GM19395 (cell line): ENCODE measurements at regions not wholly inside any gene's neighbourhood (a gene's known extent, or its start where the extent isn't known, plus 50 kb on each side); places are given as distances from the start of the nearest gene placed in this dataset.
A peak's percentile ranks its signal among the peaks of the same experiment; 100 is the strongest.
"Not testable (repeated sequence)": the region's sequence is repeated elsewhere in the genome, so short reads cannot be mapped to it uniquely, and the experiment has no call there.

Experiments used
- ATAC-seq: cut with Tn5 transposase; IDR thresholded peaks from one replicate; pipeline ENCODE4 v1.9.1; 2021; ENCODE audit warnings: mild to moderate bottlenecking, moderate library complexity; ENCODE audit not compliant: unreplicated experiment

GRCh38 chr2:47690706-47691325 lies 92.1 kb upstream of the MSH6 start:
- not testable (repeated sequence) for ATAC-seq

GRCh38 chr2:47690132-47690531 lies 92.8 kb upstream of the MSH6 start:
- no peak for ATAC-seq

GRCh38 chr2:47689118-47689517 lies 93.8 kb upstream of the MSH6 start:
- ATAC-seq: peak; percentile 89

- ATAC-seq: peak; percentile 3
Measured at GRCh38 chr2:47688561-47688960, 94.4 kb upstream of the MSH6 start.

GRCh38 chr2:47687856-47688255 lies 95.1 kb upstream of the MSH6 start:
- no peak for ATAC-seq

- ATAC-seq: no peak
Measured at GRCh38 chr2:47686018-47686417, 96.9 kb upstream of the MSH6 start.

- ATAC-seq: no peak
Measured at GRCh38 chr2:47682216-47682749, 100.7 kb upstream of the MSH6 start.

- ATAC-seq: no peak
Measured at GRCh38 chr2:47676261-47676926, 105.6 kb upstream of the KCNK12 start.

GRCh38 chr2:47675196-47675825 lies 104.5 kb upstream of the KCNK12 start:
- ATAC-seq: no peak

GRCh38 chr2:47666332-47666731 lies 95.5 kb upstream of the KCNK12 start:
- no peak for ATAC-seq

GRCh38 chr2:47664817-47665216 lies 94.0 kb upstream of the KCNK12 start:
- no peak for ATAC-seq

GRCh38 chr2:47662552-47662951 lies 91.8 kb upstream of the KCNK12 start:
- no peak for ATAC-seq

GRCh38 chr2:47661310-47661709 lies 90.5 kb upstream of the KCNK12 start:
- ATAC-seq: no peak

GRCh38 chr2:47660168-47660567 lies 89.4 kb upstream of the KCNK12 start:
- ATAC-seq: no peak

- ATAC-seq: no peak
Measured at GRCh38 chr2:47658646-47659320, 88.0 kb upstream of the KCNK12 start.

GRCh38 chr2:47657886-47658489 lies 87.2 kb upstream of the KCNK12 start:
- ATAC-seq: no peak

GRCh38 chr2:47656715-47657600 lies 86.2 kb upstream of the KCNK12 start:
- ATAC-seq: no peak

- ATAC-seq: no peak
Measured at GRCh38 chr2:47655563-47655880, 84.7 kb upstream of the KCNK12 start.

- ATAC-seq: peak; percentile 93
Measured at GRCh38 chr2:47654790-47655562, 84.2 kb upstream of the KCNK12 start.
